Forelimb muscle (tissue), 1 donor: ENCODE measurements at regions not wholly inside any gene's neighbourhood (a gene's known extent, or its start where the extent isn't known, plus 50 kb on each side); places are given as distances from the start of the nearest gene placed in this dataset.

ENCODE experiments used
- DNase-seq: peaks from one replicate; pipeline ENCODE4 v3.0.0-alpha.2; 2013; ENCODE audit warnings: low read depth

DNA sequence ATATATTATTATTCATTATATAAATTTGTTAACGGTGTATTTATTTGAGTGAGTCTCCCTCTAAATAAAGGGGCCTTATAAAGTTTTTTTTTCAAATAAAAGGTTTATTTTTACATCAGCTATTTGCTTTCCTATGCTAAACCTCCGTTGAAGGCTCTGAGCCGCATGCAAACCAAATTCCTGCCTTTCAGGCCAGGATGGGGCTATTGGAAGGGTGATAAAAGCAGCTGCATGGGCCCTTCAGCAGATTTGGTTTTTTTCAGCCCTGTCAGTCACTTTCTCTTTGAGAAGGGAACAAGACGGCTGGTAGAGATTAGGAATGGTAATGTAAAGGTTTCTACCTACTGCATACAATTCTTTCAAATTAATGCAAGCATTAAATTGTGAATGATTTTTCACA lies 244.2 kb downstream of the WNT5A start:
- no peak for DNase-seq

DNA sequence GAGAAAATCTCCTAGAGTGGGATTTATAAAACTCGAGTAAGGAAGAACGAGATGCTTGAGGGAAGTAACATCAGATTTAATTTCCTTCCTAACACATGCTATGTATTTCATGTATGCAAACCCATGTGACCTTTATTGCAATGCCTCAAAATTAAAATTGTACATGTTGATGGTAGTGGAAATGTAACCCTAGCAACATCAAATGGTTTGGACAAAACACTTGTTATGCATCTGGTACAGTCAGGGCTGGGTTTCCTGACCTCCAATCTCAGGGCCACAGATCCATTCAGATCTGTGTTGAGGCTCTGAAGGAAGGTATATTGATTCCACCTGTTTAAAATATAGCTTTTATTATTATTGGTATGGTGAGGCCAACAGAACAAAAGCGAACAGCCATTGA lies 246.0 kb downstream of the WNT5A start:
- DNase-seq: no peak

DNA sequence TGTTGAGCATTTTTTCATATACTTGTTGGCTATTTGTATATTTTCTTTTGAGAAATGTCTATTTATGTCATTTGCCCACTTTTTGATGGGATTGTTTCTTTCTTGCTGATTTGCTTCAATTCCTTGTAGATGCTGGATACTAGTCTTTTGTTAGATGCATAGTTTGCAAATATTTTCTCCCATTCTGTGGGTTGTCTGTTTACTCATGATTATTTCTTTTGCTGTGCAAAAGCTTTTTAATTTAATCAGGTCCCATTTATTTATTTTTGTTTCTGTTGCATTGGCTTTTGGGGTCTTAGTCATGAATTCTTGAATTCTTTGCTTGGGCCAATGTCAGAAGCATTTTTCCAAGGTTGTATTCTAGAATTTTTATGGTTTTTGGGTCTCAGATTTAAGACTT lies 251.7 kb downstream of the WNT5A start:
- no peak for DNase-seq

DNA sequence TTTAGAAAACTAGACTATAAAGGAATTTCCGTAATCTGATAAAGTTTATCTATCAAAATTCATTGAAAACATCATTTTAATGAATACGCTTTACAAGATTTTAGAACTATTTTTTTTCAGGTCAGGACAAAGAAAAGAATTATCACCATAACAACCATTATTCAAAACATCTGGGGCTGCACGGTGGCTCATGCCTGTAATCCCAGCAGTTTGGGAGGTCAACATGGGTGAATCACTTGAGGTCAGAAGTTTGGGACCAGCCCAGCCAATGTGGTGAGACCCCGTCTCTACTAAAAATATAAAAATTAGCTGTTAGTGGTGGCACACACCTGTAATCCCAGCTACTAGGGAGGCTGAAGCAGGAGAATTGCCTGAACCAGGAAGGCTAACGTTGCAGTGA lies 260.4 kb downstream of the WNT5A start:
- no peak for DNase-seq

DNA sequence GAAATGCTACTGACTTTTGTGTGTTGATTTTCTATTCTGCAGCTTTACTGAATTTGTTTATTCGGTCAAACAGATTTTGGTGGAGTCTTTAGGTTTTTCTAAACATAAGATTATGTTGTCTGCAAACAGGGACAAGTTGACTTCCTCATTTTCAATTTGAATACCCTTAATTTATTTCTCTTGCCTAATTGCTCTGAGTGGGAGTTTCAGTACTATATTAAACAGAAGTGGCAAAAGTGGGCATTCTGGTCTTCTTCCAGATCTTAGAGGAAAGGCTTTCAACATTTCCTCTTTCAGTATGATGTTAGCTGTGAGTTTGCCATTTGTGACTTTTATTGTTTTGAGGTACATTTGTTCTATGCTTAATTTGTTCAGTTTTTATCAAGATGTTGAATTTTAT lies 268.5 kb downstream of the WNT5A start:
- no peak for DNase-seq

DNA sequence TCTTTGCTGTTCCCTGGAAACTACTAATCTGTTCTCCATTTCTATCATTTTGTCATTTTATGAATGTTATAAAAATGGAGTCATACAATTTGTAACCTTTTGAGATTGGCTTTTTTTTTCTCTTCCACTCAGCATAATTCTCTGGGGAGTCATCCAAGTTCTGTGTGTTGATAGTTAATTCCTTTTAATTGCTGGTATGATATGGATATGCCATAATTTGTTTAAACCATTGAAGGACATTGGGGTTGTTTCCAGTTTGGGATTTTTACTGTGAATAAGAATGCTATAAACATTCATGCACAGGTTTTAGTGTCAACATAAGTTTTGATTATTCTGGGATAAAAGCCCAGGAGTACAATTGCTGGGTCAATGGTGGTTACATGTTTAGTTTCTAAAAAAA lies 279.4 kb downstream of the WNT5A start:
- DNase-seq: no peak

DNA sequence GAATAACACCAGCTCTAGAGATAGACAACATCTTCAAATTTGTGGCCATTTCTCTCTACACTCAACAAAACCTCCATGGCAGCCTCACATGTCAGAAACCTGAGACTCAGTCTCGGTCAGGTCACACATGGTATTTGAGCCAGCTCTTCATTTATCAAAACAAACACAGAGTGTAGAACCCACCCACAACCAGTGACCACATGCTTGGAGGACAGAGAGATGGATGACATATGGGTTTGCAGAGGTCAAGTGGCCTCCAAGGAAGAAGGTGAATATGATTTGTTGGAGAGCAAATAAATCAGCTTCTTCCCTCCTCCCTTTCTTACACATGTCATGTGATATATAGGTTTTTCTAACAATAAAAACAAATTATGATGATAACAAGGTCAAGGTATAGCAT lies 278.1 kb upstream of the LRTM1 start:
- DNase-seq: no peak

DNA sequence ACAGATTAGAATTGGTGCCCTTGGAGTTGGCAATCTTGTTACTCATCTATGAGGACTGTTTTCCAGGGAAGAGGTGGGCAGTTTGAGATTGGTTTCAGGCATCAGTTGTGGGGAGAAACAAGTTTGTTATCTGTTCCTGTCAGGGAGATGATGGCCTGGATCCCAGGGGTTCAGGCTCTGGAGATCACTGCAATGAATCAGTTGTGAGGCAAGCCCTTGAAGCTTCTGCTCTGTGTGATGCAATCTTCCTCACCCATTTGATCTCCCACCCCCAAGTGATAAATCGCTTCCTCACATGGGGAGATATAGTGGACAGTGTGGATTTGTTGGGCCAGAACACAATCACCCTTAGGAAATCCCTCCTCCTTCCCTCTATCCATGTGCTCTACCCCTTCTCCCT lies 276.6 kb upstream of the LRTM1 start:
- no peak for DNase-seq

DNA sequence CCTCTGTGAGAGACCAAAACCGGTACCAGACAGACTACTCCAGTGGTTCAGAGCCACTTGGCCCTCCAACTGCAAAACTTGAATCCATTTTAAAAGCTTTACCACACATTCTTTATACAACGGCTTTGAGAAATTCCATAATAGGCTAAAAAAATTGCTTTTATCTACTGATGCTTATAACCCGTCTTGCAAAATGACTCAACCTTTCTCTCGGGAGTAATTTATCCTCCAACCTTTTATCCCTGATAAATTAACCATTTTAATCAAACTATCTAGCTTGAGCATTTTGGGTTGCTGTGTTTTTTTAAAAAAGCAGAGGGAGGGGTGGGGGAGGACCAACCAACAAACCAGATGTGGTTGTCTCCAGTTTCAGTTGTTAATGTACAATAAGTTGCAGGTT lies 275.7 kb upstream of the LRTM1 start:
- DNase-seq: no peak

DNA sequence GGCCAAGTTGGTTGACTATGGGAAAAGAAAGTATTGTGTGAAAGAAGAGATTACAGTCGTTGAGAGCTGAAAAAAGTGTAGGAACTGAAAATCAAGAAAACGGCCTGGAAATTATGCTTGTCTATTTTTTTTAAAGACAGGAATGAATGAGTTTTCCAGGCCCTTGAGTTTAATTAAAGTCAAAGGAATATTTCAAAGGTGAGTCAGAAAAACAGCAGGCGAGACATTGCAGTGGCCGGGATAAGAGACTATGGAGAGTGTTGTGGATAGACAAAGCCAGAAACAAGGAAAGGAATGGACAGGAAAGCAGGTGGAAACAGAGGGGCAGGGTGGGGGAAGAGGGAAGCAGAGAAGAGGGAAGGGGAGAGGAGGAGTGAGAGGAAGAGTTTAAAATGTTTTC lies 275.1 kb upstream of the LRTM1 start:
- DNase-seq: no peak

DNA sequence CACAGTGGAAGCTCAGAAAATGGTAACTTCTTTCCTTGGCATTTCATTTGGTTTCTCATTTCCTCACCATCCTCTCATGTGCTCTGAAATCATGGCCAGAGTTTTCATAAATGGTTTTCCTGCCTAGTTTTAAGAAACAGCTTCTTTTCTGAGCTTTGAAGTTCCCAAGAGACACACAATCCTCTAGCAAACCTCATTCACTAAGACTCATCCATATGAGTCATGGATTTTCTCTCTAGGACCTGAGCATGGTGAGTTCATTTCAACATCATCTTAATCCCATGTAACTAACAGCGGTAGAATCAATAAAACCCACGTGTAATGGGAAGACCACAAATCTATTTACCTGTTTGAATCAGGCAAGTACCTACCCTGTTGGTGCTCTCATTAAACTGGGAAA lies 274.5 kb upstream of the LRTM1 start:
- no peak for DNase-seq

DNA sequence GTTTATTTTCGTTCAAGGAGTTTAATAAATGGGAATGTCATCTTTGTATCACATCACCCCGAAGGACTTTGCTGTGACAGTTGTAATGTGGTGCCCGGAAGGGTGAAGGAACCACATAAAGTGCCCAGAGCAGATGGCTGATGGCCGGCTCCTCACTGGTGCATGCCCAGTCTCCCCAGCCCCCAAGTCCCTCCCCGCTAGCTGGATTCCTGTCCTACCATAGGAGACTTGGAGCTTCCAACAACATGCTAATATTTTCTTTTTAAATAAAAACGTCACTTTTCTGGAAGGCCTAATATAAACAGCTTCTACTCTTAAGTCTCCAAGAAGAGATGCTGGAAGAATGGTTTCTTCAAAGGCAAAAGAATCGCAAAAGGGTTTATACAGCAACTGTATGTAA lies 273.9 kb upstream of the LRTM1 start:
- no peak for DNase-seq

DNA sequence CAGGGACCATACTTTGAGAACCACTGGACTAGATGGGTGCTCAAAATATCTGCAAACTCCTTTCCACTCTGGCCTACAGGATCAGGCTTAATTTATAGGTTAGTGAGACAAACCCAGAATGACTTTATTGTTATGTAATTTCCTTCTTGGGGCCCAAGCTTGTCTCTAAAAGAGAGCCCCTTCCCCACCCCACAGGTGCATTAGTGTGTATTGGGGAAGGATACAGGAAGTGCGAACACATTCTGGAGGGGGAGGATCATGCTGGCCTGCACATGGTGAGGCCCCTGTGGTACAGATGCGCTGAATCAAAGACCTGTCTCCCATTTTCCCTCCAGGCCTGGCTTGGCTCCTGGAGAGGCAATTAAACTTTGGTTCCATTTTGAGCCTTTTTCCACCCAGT lies 273.0 kb upstream of the LRTM1 start:
- no peak for DNase-seq

DNA sequence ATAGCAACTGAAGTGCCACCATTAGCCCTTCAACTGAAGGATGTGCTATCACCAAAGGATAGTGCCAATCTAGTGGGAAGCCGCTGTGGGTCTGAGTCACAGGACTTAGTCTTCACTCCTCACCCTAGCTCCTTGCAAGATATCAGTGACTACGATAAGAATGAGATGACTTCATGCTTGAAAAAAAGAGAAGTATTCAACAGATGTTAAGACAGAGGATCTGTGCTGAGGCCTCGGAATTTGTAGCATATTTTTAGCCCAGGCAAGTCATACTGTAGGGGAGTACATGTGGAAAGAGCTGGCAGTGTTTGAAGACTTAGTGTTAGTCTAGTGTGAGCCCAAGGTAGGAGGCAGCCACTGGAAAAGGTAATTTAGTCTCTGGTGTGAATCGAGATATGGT lies 270.7 kb upstream of the LRTM1 start:
- no peak for DNase-seq

DNA sequence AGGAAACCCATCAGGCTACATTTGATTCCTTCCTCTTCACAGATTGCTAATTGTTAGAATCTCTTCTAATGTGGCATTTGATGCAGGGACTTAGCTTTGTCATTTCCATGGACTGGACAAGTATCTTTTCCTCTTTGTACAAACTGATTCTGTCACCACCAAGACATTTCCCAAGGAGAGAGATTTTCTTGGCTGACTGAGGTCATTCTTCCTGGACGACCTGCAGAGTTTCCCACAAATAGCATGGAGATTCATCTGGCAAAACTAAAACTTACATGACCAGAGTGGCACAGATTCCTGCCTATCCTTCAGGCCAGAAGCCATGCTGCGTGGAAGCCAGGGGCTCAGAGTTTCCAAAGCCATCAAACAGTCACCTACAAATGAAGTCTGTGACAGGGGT lies 269.2 kb upstream of the LRTM1 start:
- DNase-seq: no peak

DNA sequence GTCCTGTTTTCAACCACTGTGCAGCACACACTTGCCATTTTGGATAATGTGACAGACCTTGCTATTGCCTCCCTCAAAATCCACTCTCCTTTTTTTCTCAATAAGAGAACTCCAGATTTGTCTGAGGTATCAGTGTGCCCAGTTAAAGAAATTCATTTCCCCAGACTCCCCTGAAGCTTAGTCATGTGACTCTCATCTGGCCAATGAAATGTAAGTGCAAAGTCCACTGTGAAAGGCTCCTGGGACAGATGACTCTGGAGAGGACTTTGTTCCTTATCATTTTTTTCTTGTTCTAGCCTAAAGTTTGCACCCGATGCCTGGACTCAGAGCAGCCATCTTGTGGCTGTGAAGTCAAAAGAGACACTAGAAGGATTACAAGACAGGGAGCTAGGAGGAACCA lies 268.6 kb upstream of the LRTM1 start:
- no peak for DNase-seq

DNA sequence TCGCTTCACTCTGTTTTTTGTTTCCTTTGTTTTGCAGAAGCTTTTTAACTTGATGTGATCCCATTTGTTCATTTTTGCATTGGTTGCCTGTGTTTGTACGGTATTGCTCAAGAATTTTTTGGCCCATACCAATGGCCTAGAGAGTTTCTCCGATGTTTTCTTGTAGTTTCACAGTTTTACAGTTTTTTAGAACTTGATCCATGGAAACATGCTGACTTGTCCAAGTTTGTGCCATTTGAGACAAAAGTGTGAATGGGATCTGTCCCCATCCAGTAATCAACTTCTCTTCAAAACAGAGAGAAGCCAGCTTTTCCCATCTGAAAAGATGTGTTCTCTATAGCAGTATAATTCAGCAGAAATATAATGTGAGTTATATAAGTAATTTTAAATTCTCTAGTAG lies 266.5 kb upstream of the LRTM1 start:
- DNase-seq: no peak

DNA sequence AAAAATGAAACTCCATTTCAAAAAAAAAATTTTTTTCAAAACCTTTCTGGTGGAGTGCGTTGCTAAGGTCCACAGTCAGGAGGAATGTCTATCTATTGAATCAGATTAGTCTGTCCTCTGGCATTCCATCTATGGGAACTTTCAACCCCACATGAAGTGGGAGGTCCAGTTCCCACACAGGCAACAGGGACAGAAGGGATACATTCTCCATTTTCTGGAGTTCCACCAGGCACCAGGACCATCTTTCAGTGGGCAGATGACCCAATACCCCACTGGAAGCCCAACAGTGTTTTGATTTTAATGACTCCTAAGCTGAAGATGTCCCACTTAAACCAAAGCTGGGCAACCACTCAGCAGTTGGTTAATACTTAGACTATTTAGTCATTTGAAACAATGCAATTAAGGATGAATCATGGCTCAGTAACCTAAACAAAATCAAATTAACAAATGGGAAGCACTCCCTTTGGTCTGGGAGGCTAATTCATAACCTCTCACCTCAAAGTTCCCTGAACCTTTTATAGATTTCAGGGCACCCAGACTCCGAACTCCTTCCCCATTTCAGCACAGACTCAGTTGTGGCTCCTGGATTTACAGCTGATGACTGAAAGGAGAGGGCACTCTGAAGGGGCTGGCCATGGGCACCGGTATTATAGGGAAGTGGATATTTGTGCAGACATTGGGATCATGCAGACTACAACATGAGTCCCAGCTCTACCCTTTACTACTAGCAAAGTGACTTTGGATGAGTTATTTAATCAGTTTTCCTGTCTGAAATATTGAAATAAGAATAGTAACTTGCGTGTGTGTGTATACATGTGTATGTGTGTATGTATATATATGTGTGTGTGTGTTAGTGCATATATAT lies 264.3 kb upstream of the LRTM1 start:
- DNase-seq: no peak

DNA sequence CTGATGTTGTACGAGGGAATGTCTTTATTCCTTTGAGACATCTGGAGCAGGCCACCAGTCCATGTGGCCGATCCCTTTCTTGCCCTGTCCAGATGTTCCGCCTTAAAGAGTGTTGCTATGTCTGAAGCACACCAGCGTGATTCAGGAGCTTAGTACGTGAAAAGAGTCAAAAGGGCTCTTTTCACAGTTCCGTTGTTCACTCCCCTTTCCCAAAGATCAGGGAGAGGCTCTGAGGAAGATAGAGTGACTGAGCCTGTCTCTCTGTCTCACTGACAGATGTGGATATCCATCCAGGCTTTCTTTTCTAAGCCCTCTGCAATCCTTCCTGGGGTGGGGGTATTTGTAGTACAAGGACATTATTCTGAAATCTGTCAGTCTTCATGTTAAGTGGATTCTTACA lies 262.5 kb upstream of the LRTM1 start:
- no peak for DNase-seq

DNA sequence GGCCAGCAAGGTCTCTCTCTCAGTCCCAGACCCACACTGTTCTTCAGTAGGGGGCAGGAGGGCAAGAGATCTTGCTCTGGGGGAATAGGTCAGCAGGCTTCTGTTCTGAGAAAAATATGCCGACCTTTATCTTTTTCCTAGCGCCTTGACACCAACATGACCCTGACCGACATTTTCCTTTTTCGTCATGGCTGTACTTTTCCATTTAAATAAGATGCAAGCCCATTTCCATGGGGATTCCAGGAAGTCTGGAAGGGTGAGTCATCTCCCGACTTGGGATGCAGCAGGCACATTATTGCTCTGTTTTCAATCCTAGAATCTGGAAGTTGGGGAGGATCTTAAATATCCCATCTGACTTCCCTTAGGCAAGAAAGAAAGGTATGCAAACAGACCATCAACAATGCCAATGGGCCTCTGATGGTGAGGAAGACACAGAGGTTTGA lies 261.5 kb upstream of the LRTM1 start:
- DNase-seq: no peak

DNA sequence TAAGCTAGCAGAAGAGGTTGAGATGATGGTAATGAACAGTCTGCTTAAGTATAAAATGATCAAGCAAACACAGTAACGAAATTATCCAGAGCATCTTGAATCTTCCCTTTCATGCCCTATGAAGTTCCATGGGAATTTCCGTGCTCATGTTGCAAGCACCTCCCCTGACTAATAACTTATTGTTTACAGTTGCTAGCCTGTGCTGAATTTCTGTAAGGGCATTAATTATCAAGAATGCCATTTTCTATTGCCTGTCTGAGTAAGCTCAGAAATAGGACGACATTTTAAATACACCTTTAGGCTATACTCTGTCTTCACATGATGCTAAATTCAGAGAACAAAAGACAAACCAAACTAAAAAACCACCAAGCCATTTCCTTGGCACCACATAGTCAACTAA lies 257.5 kb upstream of the LRTM1 start:
- no peak for DNase-seq

DNA sequence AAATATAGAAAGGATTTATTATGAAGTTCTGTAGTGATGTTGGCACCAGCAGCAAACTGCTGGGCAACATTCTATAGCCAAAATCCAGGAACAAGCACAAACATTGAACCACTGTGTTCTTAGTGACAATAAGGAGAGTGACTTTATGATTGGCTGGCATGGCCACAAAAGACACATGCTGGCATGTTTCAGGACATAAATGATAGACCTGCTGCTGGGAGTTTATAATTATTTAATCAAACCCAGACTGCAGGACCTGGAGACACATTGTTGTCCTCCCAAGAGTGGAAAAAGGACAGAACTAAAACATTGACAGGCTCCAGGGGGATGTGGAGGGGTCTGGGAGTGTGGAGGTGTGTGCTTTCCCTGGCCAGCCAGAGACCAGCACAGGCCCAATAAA lies 255.3 kb upstream of the LRTM1 start:
- no peak for DNase-seq

DNA sequence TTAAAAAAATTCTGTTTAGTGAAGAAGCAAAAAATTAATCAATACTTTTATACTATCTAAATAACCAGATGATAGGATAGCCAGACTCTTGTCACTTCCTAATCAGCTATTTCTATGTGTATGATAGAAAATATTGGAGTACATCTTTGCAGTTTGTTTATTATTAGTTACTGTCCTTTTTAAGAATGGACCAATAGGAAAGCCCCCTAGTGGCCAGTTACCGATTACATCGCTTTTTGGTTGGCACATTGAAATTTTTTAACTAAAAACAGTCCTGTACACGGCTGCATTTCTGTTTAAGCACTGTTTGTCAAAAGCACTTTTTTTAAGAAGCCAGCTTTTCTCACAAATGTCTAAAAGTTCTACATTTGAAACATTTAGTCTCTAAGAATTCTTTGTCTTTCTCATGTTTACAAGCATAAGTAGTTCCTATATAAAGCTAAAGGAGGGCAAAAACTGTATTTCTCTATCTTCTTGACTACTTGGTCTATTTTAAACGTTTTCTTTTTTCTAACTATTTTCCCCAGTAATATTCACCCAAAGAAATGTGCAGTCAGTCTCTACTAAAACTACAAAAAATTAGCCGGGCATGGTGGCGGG lies 253.2 kb upstream of the LRTM1 start:
- no peak for DNase-seq

DNA sequence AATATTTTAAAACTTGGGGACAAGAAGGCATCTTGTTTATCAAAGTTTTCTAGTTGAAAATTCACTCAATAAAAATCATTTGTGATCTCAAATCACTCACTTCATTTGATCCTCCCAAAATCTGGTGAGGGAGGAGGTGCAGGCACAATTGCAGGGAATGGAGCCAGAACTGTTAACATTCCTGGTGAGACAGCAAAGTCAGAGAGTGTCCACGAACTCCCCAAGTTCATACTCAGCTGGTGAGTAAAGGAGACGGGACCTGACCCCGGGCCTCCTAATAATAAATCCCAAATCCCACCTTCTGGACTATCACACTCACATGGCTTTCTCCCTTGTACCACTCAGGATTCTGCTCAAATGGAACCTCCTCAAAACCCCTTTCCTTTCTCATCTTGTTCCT lies 252.3 kb upstream of the LRTM1 start:
- DNase-seq: no peak
